ENCODE measurements at regions not wholly inside any gene's neighbourhood (a gene's known extent, or its start where the extent isn't known, plus 50 kb on each side); places are given as distances from the start of the nearest gene placed in this dataset.

- TF ChIP-seq, protein P1, sequence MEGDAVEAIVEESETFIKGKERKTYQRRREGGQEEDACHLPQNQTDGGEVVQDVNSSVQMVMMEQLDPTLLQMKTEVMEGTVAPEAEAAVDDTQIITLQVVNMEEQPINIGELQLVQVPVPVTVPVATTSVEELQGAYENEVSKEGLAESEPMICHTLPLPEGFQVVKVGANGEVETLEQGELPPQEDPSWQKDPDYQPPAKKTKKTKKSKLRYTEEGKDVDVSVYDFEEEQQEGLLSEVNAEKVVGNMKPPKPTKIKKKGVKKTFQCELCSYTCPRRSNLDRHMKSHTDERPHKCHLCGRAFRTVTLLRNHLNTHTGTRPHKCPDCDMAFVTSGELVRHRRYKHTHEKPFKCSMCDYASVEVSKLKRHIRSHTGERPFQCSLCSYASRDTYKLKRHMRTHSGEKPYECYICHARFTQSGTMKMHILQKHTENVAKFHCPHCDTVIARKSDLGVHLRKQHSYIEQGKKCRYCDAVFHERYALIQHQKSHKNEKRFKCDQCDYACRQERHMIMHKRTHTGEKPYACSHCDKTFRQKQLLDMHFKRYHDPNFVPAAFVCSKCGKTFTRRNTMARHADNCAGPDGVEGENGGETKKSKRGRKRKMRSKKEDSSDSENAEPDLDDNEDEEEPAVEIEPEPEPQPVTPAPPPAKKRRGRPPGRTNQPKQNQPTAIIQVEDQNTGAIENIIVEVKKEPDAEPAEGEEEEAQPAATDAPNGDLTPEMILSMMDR (IDR thresholded peaks at IDR 0.05), result no peak
- no peak for TF ChIP-seq POLR2A (IDR thresholded peaks at IDR 0.05)
Observed at GRCh38 chr5:27532305-27532704, 493.9 kb upstream of the CDH9 start.

Measured in body of pancreas (tissue), 4 donors.